Esophagus squamous epithelium (tissue), 4 donors: ENCODE measurements at regions not wholly inside any gene's neighbourhood (a gene's known extent, or its start where the extent isn't known, plus 50 kb on each side); places are given as distances from the start of the nearest gene placed in this dataset.

ENCODE experiments used
- CTCF ChIP-seq, 6 experiments: fragments of 450-650 bp in 4 of 6; fragments of 200-600 bp in 2 of 6; sonication (generic) in 2 of 6; IDR thresholded peaks; one replicate each; pipeline ENCODE4 v1.5.1; 2016 to 2019; ENCODE audit warnings: antibody characterized with exemption in 6 of 6, mild to moderate bottlenecking in 4 of 6, moderate library complexity in 4 of 6
- POLR2A ChIP-seq, 4 donors: fragments of 450-650 bp; IDR thresholded peaks; one replicate each; pipeline ENCODE4 v1.6.1; 2017; ENCODE audit warnings: antibody characterized with exemption in 4 of 4, mild to moderate bottlenecking in 4 of 4, moderate library complexity in 3 of 4

DNA sequence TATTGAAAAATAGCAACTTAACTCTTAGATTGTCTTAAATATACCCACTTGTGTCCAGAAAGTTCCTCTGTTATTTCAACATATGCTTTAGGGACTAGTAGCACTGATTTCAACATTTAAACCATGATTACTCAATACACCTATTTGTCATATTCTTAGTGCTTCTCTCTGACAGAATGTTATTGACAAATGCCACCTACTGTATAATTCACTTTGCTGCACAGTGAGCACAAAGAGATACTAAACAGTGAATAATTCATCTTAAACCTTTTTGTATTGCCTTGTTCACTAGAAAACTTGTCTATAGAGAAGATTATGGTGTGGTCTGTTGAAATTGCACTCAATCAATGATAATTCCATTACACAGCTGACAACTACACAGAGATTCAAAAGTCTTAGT lies 692.6 kb downstream of the PCDH17 start:
- TF ChIP-seq CTCF (IDR thresholded peaks at IDR 0.05) = no peak
- no peak for TF ChIP-seq POLR2A (IDR thresholded peaks at IDR 0.05)
